ENCODE measurements at regions not wholly inside any gene's neighbourhood (a gene's known extent, or its start where the extent isn't known, plus 50 kb on each side); places are given as distances from the start of the nearest gene placed in this dataset.

DNA sequence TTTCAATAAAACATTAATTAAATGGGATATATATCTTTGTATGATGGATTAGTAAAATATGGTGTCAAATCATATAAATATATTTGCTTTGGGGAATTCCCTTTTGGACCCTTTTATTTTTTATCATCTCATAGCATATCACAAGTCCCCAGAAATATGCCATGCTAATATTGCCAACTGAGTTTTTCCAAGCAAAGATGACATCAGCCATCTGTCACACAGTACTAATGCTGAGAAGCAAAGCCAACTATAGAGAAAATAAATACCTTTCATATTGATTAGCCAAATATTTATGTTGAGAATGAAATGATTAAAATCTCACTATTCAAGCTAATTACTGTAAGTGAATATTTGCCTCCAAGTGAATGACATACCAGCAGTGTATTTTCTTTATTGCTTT lies 575.3 kb downstream of the ETV1 start:
- H3K27ac ChIP-seq, result no peak overlapping the region
- no peak for DNase-seq (ENCODE audit: low spot score)
- POLR2A ChIA-PET (ENCODE audit: low non-redundant PET), result no interaction called here
- CTCF ChIA-PET, result no interaction called here
- no peak for TF ChIP-seq CTCF (conservative IDR thresholded peaks at IDR 0.05; ENCODE audit: low read depth)

- ChIA-PET CTCF (no interaction called here), POLR2A (ENCODE audit: low non-redundant PET) (no interaction called here)
- no peak for TF ChIP-seq CTCF (conservative IDR thresholded peaks at IDR 0.05; ENCODE audit: low read depth)
- peak; percentile 1 for DNase-seq (ENCODE audit: low spot score)
- no peak overlapping the region for H3K27ac ChIP-seq
Measured at GRCh38 chr7:13414661-13415107, 574.8 kb downstream of the ETV1 start.

GRCh38 chr7:13416071-13416470 lies 573.4 kb downstream of the ETV1 start:
- POLR2A ChIA-PET (ENCODE audit: low non-redundant PET), result no interaction called here
- no peak for DNase-seq (ENCODE audit: low spot score)
- H3K27ac ChIP-seq, result no peak overlapping the region
- no peak for TF ChIP-seq CTCF (conservative IDR thresholded peaks at IDR 0.05; ENCODE audit: low read depth)
- CTCF ChIA-PET, result no interaction called here

DNA sequence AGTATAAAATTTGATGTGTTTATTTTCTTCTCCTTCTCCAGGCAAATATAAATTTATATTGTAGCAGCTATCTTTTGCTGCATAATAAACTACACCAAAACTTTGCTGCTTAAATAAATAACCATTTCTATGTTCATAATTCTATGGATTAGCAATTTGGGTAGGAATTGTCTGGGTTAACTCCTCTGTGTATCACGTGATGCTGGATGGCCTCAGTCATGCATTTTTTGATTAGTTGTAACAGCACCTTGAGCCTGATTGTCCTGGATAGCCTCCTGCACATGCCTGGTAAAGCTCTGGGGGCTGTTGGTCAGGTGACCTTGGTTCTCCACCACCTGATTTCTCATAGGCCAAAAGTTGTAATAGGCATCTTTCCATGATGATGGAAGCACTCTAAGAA lies 572.9 kb downstream of the ETV1 start:
- no peak for TF ChIP-seq CTCF (conservative IDR thresholded peaks at IDR 0.05; ENCODE audit: low read depth)
- CTCF ChIA-PET, result no interaction called here
- no peak for DNase-seq (ENCODE audit: low spot score)
- POLR2A ChIA-PET (ENCODE audit: low non-redundant PET), result no interaction called here
- no peak overlapping the region for H3K27ac ChIP-seq

GRCh38 chr7:13420726-13421125 lies 568.7 kb downstream of the ETV1 start:
- H3K27ac ChIP-seq, result no peak overlapping the region
- CTCF ChIA-PET, result no interaction called here
- POLR2A ChIA-PET (ENCODE audit: low non-redundant PET), result no interaction called here
- DNase-seq (ENCODE audit: low spot score), result no peak
- TF ChIP-seq CTCF (conservative IDR thresholded peaks at IDR 0.05; ENCODE audit: low read depth), result no peak

DNA sequence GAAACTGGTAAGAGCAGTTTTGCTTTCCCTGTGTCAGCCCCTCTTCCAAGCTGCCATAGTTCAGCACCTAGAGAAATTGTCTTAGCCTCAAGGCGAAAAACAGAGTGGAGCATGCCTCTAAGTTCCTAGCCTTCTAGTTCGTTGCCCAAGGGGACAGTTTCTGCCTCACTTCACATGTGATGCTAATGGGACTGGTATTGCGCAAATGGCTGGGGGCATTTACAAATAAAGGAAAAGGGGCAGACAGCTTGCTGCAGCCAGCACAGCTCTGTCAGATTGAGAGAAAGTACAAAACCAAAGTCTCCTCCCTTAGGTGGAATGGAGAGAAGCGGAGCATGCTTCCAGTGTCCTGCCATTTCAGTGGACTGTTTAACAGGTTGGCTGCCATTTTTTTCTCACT lies 567.7 kb downstream of the ETV1 start:
- DNase-seq (ENCODE audit: low spot score), result no peak
- POLR2A ChIA-PET (ENCODE audit: low non-redundant PET), result no interaction called here
- no peak for TF ChIP-seq CTCF (conservative IDR thresholded peaks at IDR 0.05; ENCODE audit: low read depth)
- CTCF ChIA-PET, result no interaction called here
- no peak overlapping the region for H3K27ac ChIP-seq

DNA sequence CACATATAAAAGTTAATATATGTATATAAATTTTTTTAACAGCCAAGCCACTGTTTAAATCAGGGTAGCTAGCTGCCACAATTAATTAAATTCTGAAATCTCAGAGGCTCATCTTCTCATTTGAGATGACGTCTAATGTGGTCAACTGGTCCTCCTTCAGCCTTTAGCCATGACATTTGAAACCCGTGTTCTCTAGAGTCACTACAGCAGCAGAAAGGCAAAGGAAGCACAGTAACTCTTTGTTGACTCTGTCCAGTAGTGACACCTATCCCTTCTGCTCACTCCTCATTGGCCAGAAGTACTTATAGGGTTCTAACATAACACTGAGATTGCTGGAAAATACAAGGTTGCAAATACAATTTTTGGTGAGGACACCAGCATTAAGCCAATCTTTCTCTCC lies 555.5 kb downstream of the ETV1 start:
- ChIA-PET CTCF (interaction anchor here (0.6 kb wide), 1 partner anchor 9 kb away, joined by 3 read pairs; no protein-coding TSS in a partner anchor), POLR2A (ENCODE audit: low non-redundant PET) (no interaction called here)
- no peak for TF ChIP-seq CTCF (conservative IDR thresholded peaks at IDR 0.05; ENCODE audit: low read depth)
- DNase-seq (ENCODE audit: low spot score), result no peak
- H3K27ac ChIP-seq, result no peak overlapping the region

Measured in RWPE1 (cell line).